Stimulated activated CD4-positive, alpha-beta T cell treated with anti-CD3 and anti-CD28 coated beads, Interleukin-2, amount 100 ng/mL, for 48 hours (primary cell): ENCODE measurements at regions not wholly inside any gene's neighbourhood (a gene's known extent, or its start where the extent isn't known, plus 50 kb on each side); places are given as distances from the start of the nearest gene placed in this dataset.

Source experiments
- DNase-seq, 2 donors: peaks; one replicate each; pipeline ENCODE4 v3.0.0-alpha.2; 2020

DNA sequence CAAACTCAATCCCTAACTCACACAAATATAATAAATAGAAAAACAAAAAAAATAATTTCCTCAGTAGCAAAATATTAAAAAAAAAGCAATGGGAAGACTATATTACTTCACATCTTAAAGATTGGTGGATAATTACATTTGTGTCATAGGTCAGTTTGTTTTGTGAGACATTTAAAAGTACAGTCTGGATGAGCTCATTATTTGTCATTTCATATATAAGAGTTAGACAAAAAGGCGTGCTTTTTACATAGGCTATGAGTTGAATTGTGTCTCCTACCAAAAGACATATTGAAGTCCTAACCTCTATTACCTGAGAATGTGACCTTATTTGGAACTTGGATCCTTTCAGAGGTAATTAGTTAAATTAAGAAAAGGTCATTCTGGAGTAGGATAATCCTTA lies 710.1 kb upstream of the CBLB start:
- DNase-seq = no peak

DNA sequence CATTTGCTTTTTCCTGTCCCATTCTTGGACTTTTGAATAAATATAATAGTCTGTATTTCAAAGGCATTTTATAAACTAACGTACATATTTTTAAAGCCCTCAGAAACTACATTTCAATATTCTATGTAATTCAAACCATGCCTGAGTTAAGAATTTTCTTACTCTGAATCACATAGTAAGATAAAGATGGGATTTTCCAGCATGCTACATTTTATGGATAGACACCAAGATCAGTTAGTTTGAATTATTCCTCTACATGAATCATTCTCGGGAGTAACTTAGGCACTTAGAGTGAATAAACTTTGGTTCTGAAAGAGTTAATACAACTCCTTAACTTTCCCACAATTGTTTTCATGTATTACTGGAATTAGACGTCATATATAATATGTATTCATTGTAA lies 713.3 kb upstream of the CBLB start:
- DNase-seq = no peak

DNA sequence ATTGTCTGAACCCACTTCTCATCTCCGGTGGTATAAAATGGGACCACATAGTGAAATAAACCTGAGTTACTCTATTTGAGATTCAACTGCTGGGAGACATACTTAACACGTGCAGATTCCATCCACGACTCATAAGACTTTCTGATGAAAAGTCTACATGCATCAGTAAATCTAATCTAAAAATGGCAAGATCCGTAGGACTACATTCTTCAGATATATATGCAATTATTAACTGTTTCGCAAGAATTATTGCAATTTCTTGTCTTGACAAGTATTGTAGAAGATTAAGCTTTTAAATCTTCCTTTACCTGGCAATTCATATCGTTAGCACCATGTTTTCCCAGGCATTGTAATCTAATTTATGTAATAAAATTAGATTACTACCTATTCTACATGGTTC lies 718.7 kb upstream of the CBLB start:
- no peak for DNase-seq

- DNase-seq = no peak
Measured at GRCh38 chr3:106588739-106589138, 719.9 kb upstream of the CBLB start.

DNA sequence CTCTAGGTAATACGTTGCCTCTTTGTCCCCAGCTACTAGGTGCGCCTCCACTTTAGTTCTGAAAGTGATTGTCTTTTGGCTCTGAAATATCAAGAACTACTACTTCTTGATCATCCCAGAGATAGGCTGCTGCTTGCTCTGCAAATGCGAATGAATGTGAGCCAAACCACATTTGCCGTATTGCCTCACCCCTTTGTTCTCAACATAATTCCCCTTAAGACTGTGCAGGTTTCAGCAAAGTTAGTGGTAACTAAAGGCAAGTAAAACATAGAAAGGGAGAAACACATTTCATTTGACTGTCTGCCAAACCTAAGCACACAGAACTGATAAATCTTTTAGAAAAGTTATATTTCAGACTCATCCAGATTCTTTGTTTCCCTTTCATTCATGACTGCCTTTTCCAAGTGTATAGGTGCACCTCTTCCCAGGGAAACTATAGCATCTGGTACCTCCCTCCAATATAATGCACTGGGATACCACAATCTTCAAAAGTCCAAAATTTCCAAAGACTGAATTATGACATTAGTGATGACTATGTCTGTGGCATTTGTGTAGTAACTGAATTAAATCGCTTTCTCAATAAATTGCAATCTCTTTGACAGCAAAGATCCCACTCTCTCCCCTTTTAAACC lies 720.6 kb upstream of the CBLB start:
- no peak for DNase-seq

- DNase-seq = no peak
Measured at GRCh38 chr3:106590216-106590615, 721.4 kb upstream of the CBLB start.

GRCh38 chr3:106593381-106593780 lies 724.6 kb upstream of the CBLB start:
- DNase-seq = no peak

DNA sequence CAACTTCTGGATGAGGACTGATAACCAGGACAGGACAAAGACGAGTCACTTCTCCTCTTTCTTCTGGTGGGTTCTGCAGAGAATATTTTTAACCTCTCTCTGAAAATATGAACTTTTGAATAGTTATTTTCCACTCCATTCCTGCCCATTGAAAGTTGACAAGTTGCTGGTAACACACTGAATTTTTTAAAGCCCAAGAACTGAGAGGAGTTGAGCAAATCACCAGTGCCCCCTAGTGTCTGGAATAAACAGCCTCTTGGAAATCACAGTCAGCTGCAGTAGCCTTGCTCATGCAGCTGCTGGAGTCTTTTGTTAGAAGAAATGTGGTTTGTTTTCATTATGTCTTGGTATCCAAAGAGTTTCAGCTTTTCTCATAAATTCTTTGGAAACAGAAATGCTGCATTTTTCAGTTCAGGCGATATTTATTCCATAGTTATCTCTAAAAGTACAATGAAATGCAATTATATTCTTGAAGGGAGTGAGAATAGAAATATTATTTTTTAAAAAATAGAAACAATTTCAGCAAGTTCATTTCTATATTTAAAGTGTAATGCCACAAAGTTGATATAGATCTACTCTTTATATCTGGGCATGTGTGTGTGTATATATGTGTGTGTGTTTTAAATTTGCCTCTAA lies 741.0 kb upstream of the CBLB start:
- peak; percentile 50 to 63 for DNase-seq

DNA sequence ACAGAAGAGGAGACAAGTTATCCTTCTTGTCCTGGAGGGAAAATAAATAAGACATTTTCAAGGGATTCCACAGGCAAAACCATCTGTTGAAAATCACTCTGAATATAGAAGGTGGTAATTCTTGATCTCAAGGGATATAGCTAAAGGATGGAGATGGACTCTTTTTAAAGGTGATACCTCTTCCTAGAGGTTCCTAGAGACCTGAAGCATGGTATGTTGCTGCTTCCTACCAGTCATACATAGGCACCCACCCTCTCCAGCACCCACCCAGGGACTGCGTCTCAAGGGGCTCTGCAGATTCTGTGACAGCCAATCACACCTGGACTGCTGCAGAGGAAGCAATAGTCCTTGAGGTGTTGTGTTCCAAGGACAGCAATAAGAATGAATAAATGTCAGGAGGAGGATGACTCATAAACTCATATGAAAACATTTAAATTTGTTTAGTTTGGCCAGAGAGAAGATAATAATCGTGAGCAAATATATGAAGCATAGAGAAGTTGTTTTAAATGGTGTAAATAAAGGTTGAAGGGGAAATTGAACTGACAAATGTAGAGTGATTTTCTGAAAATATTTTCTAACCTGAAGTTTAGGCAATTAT lies 741.6 kb upstream of the CBLB start:
- no peak for DNase-seq

DNA sequence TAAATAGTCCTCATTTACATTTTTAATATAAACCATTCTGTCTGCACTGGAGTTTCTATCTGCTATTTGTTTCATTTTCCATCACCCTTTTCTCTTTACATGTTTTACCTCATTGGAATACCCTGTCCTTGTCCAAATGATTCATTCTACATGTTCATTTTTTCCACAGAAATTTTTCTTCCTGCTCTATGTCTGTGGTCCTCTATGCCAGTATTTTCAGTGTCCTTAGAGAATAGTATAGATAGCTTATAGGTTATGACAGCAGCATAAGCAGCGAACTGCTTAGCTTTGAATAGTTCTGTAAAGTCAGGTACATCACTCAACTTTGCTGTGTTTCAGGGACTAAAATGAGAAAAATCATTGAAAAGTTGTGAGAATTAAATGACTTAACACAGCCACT lies 742.3 kb upstream of the CBLB start:
- no peak for DNase-seq

DNA sequence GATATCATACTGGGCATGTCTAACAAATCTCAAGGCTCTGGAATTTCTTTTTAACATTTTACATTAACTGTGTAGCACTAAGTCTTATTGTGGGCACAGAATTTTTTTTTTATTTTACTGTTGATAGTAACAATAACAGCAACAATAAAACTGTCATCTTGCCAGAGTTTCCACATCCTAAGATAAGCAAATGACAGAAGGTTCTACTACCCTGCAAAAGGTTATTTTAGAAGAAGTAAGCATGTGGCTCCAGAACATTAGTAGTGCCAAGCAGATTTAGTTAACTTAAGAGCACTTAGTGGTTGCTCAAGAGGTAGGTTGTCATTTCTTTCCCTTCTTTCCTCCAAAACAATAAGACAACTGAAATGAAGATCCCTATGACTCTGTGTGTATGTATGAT lies 743.0 kb upstream of the CBLB start:
- no peak for DNase-seq

DNA sequence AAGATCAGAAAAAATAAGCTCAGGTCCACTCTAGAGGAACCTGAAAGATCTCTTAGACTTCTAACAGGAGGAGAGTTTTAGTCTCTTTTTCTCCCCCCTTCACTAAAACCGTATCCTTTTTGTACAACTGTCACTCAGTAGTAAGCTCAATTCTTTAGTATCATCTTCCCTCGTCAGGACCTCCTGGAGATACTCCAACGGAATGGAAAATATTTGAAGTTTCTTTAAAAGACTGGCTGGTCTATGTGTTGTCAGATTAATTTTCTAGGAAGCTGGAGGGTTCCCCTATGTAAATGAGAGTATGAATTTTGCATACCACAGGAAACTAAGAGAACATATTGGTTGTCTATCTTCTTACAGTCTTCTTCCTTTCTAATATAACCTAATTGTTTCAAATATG lies 747.7 kb upstream of the CBLB start:
- no peak for DNase-seq

- no peak for DNase-seq
Measured at GRCh38 chr3:106617276-106617675, 748.5 kb upstream of the CBLB start.

GRCh38 chr3:106620646-106621045 lies 751.8 kb upstream of the CBLB start:
- no peak for DNase-seq

DNA sequence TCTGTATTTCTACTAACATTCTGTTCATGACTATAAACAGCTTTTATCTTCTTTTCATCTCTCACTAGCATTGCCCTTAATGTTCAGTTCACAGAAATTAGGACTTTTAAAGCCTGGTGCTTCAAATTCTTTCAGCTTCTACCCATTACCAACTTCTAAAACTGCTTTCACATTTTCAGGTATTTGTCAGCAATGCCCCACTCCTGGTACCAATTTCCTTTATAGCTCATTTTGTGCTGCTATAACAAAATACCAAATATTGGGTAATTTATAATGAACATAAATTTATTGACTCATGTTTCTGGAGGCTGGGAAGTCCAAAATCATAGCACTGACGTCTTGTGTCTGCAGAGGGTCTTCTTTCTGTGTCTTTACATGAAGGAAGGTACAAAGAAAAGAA lies 753.1 kb upstream of the CCDC54 start:
- DNase-seq = no peak

GRCh38 chr3:106628407-106628806 lies 748.8 kb upstream of the CCDC54 start:
- DNase-seq = no peak

DNA sequence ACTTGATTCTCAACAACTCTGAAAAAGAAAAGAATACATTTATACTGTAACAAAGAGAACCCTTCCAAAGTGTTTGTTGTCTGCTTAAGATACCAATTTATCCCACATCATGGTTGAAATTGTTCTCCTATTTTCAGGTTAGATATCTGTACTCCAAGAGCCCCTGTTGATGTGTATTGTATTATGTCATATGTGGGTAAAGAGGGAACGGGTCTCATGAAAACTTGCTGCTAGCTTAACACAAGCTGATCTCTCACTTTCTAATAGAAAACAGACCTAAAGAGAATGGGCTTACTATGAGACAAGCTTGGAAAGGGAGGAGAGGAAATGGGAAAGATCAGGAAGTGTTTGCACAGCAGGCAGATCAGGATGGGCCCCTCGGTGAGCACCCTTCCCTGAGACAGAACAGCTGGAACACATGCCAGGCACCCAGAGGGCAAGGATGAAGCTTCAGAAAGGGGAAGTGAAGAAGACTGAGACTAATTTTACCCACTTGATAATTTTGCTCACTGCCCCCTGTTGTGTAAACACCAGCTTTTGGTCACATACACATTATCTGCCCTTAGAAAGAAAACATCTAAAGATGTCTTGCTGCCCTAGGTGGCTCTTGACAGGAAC lies 747.9 kb upstream of the CCDC54 start:
- no peak for DNase-seq

DNA sequence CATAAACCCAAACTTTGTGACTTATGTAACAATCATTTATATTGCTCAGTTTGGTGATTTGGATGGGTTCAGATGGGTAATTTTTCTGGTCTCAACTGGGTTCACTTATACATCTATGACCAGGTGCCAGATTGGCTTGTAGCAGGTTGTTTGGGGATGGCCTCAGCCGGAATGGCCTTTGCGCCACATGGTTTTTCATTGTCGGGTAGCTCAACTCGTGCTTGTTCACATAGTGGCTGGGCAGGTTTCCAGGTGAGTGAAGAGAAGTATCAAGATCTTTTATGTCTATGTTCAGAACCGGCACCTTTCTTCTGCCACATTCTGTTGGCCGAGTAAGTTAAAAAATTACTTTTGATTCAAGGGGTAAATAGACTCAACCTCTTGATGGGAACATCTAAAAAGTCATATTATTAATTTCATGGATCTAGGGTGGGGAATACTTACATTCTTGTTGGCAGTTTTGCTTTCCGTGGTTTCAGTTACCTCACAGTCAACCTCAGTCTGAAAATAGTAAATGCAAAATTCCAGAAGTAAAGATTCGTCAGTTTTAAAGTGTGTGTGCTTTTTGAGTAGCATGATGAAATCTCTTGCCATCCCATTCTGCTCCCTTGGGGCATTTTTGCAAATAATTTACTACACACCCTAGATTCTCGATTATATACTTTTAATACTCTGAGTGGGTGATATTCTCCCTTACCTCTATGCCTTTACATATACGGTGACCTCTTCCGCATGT lies 745.7 kb upstream of the CCDC54 start:
- no peak for DNase-seq

- DNase-seq = no peak
Measured at GRCh38 chr3:106635271-106635670, 742.0 kb upstream of the CCDC54 start.

- no peak for DNase-seq
Measured at GRCh38 chr3:106635826-106636225, 741.4 kb upstream of the CCDC54 start.

DNA sequence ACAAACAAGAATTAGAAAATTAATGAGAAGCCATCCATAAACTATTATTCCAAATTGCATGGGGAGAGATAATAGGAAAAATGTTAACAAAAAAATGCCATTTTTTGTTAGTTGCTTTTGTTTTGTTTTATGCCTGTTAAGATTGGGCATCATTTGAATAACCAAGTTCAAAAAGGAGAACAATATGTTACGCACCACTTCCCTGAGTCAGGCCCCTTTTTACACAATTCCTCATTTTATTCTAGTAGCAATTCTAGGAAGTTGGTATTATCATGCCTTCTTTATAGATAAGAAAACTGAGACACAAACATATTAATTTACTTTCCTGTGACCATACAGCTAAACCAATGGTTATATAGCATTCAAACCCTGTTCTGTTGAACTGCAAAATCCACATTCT lies 736.9 kb upstream of the CCDC54 start:
- DNase-seq = no peak

- no peak for DNase-seq
Measured at GRCh38 chr3:106642161-106642560, 735.1 kb upstream of the CCDC54 start.

GRCh38 chr3:106643684-106644161 lies 733.5 kb upstream of the CCDC54 start:
- DNase-seq = no peak
